NCI-H510A (cell line): ENCODE measurements at regions not wholly inside any gene's neighbourhood (a gene's known extent, or its start where the extent isn't known, plus 50 kb on each side); places are given as distances from the start of the nearest gene placed in this dataset.

Experiments used
- DNase-seq: peaks from one replicate; lab custom pipeline; 2025; lab: John Stamatoyannopoulos, UW

GRCh38 chr9:73011956-73012355 lies 59.1 kb upstream of the ALDH1A1 start:
- DNase-seq = no peak

- DNase-seq = no peak
Measured at GRCh38 chr9:73011181-73011750, 58.4 kb upstream of the ALDH1A1 start.

GRCh38 chr9:73009649-73010288 lies 56.9 kb upstream of the ALDH1A1 start:
- DNase-seq = no peak

GRCh38 chr9:73007966-73008672 lies 55.3 kb upstream of the ALDH1A1 start:
- no peak for DNase-seq

- DNase-seq = no peak
Measured at GRCh38 chr9:73006986-73007385, 54.1 kb upstream of the ALDH1A1 start.
